ENCODE measurements at regions not wholly inside any gene's neighbourhood (a gene's known extent, or its start where the extent isn't known, plus 50 kb on each side); places are given as distances from the start of the nearest gene placed in this dataset.

- no peak overlapping the region for H2AFZ ChIP-seq (ENCODE audit: low read depth, low read length)
- no peak overlapping the region for H3K4me3 ChIP-seq (ENCODE audit: low read depth in 1 of 2, low read length in 2 of 2)
- ATAC-seq (ENCODE audit: insufficient read depth, low read depth) (no peak), DNase-seq (no peak)
- H3K27me3 ChIP-seq (ENCODE audit: insufficient read depth, low read length, poor library complexity): no peaks in the 10 kb centered on the region
- no peak overlapping the region for H3K9ac ChIP-seq (ENCODE audit: low read depth, low read length)
- no peaks in the 10 kb centered on the region for H3K9me3 ChIP-seq (ENCODE audit: insufficient read depth, low read length, severe bottlenecking)
- no peak overlapping the region for H3K27ac ChIP-seq (ENCODE audit: low read length)
- TF ChIP-seq CTCF (IDR thresholded peaks at IDR 0.05; ENCODE audit: borderline replicate concordance, extremely low read depth, low read length, poor library complexity, severe bottlenecking) (no peak), EZH2 (IDR thresholded peaks at IDR 0.05; ENCODE audit: borderline replicate concordance, low read depth, low read length, severe bottlenecking) (no peak)
- no peaks in the 10 kb centered on the region for H4K20me1 ChIP-seq (ENCODE audit: insufficient read depth, low read length)
- no peaks in the 10 kb centered on the region for H3K36me3 ChIP-seq (ENCODE audit: insufficient read depth, low read length)
- H3K4me2 ChIP-seq (ENCODE audit: insufficient read depth, low read length): no peak overlapping the region
- no peaks in the 10 kb centered on the region for H3K79me2 ChIP-seq (ENCODE audit: insufficient read depth, low read length)
- no peaks in the 10 kb centered on the region for H3K4me1 ChIP-seq (ENCODE audit: insufficient read depth, low read length)
Measured at GRCh38 chr13:106072014-106072413, 463.4 kb downstream of the EFNB2 start.

- H3K9ac ChIP-seq (ENCODE audit: low read depth, low read length): no peak overlapping the region
- no peak for DNase-seq
- no peaks in the 10 kb centered on the region for H3K9me3 ChIP-seq (ENCODE audit: insufficient read depth, low read length, severe bottlenecking)
- H4K20me1 ChIP-seq (ENCODE audit: insufficient read depth, low read length): no peaks in the 10 kb centered on the region
- H3K4me1 ChIP-seq (ENCODE audit: insufficient read depth, low read length): no peaks in the 10 kb centered on the region
- no peak overlapping the region for H2AFZ ChIP-seq (ENCODE audit: low read depth, low read length)
- H3K27ac ChIP-seq (ENCODE audit: low read length): no peak overlapping the region
- no peak overlapping the region for H3K4me2 ChIP-seq (ENCODE audit: insufficient read depth, low read length)
- H3K36me3 ChIP-seq (ENCODE audit: insufficient read depth, low read length): no peaks in the 10 kb centered on the region
- TF ChIP-seq CTCF (IDR thresholded peaks at IDR 0.05; ENCODE audit: borderline replicate concordance, extremely low read depth, low read length, poor library complexity, severe bottlenecking) (no peak), EZH2 (IDR thresholded peaks at IDR 0.05; ENCODE audit: borderline replicate concordance, low read depth, low read length, severe bottlenecking) (no peak)
- ATAC-seq (ENCODE audit: insufficient read depth, low read depth): no peak
- no peak overlapping the region for H3K4me3 ChIP-seq (ENCODE audit: low read depth in 1 of 2, low read length in 2 of 2)
- H3K79me2 ChIP-seq (ENCODE audit: insufficient read depth, low read length): no peaks in the 10 kb centered on the region
- no peaks in the 10 kb centered on the region for H3K27me3 ChIP-seq (ENCODE audit: insufficient read depth, low read length, poor library complexity)
Measured at GRCh38 chr13:106063591-106064313, 471.7 kb downstream of the EFNB2 start.

GRCh38 chr13:106061781-106062180 is 473.7 kb downstream of the EFNB2 start:
- Histone ChIP-seq H2AFZ (ENCODE audit: low read depth, low read length) (no peak overlapping the region), H3K27me3 (ENCODE audit: insufficient read depth, low read length, poor library complexity) (no peaks in the 10 kb centered on the region), H3K4me1 (ENCODE audit: insufficient read depth, low read length) (no peaks in the 10 kb centered on the region), H3K36me3 (ENCODE audit: insufficient read depth, low read length) (no peaks in the 10 kb centered on the region), H3K79me2 (ENCODE audit: insufficient read depth, low read length) (no peaks in the 10 kb centered on the region), H3K4me3 (ENCODE audit: low read depth in 1 of 2, low read length in 2 of 2) (no peak overlapping the region), H3K27ac (ENCODE audit: low read length) (no peak overlapping the region), H3K9me3 (ENCODE audit: insufficient read depth, low read length, severe bottlenecking) (no peaks in the 10 kb centered on the region), H3K4me2 (ENCODE audit: insufficient read depth, low read length) (no peak overlapping the region), H4K20me1 (ENCODE audit: insufficient read depth, low read length) (no peaks in the 10 kb centered on the region), H3K9ac (ENCODE audit: low read depth, low read length) (no peak overlapping the region)
- TF ChIP-seq CTCF (IDR thresholded peaks at IDR 0.05; ENCODE audit: borderline replicate concordance, extremely low read depth, low read length, poor library complexity, severe bottlenecking) (no peak), EZH2 (IDR thresholded peaks at IDR 0.05; ENCODE audit: borderline replicate concordance, low read depth, low read length, severe bottlenecking) (no peak)
- DNase-seq: no peak
- no peak for ATAC-seq (ENCODE audit: insufficient read depth, low read depth)
